ENCODE measurements at regions not wholly inside any gene's neighbourhood (a gene's known extent, or its start where the extent isn't known, plus 50 kb on each side); places are given as distances from the start of the nearest gene placed in this dataset.
"Not testable (repeated sequence)": the region's sequence is repeated elsewhere in the genome, so short reads cannot be mapped to it uniquely, and the experiment has no call there.

GRCh38 chr4:45283352-45283751 is 557.0 kb upstream of the GNPDA2 start:
- WGBS (ENCODE audit: extremely low coverage, insufficient coverage, insufficient read length), result no CpG with 5 or more reads among the region's 7 CpGs
- no peak overlapping the region for H2BK120ac ChIP-seq (ENCODE audit: insufficient read depth, low read length, poor library complexity)
- H2BK5ac ChIP-seq (ENCODE audit: low read depth, low read length, poor library complexity), result no peak overlapping the region
- H2AFZ ChIP-seq (ENCODE audit: insufficient read depth, low read length, poor library complexity), result no peak overlapping the region
- H3K4ac ChIP-seq (ENCODE audit: low read depth, low read length), result no peak overlapping the region
- H2AK5ac ChIP-seq (ENCODE audit: low read length), result no peak overlapping the region
- no peak overlapping the region for H3K14ac ChIP-seq (ENCODE audit: low read length)
- H3K79me2 ChIP-seq (ENCODE audit: control insufficient read depth, insufficient read depth, low read length, poor library complexity), result no peaks in the 10 kb centered on the region
- H3K36me3 ChIP-seq (ENCODE audit: control insufficient read depth in 1 of 2, insufficient read depth in 2 of 2, low read length in 2 of 2), result no peaks in the 10 kb centered on the region
- H3K27ac ChIP-seq (ENCODE audit: low read depth, low read length), result no peak overlapping the region
- H4K91ac ChIP-seq (ENCODE audit: low read depth, low read length), result no peak overlapping the region
- H4K12ac ChIP-seq (ENCODE audit: low read depth, low read length), result no peak overlapping the region
- peaks cover 2% of the 10 kb centered on the region for H3K9me3 ChIP-seq (ENCODE audit: insufficient read depth, low read depth, low read length)
- H3K4me1 ChIP-seq (ENCODE audit: control insufficient read depth in 1 of 2, insufficient read depth in 2 of 2, low read length in 2 of 2), result no peaks in the 10 kb centered on the region
- no peaks in the 10 kb centered on the region for H3K79me1 ChIP-seq (ENCODE audit: low read length)
- H3K18ac ChIP-seq (ENCODE audit: low read length), result no peak overlapping the region
- no peak overlapping the region for H4K8ac ChIP-seq (ENCODE audit: low read depth, low read length)
- no peak overlapping the region for H3K4me3 ChIP-seq (ENCODE audit: low read depth, low read length)
- no peak overlapping the region for H2BK12ac ChIP-seq (ENCODE audit: low read length)
- no peak for DNase-seq
- H3K23ac ChIP-seq (ENCODE audit: low read length), result no peak overlapping the region
- H3K9ac ChIP-seq (ENCODE audit: low read length), result no peak overlapping the region
- H3K4me2 ChIP-seq (ENCODE audit: low read length), result no peak overlapping the region
- H3K27me3 ChIP-seq (ENCODE audit: insufficient read depth, low read length), result no peaks in the 10 kb centered on the region

- no peaks in the 10 kb centered on the region for H3K79me2 ChIP-seq (ENCODE audit: control insufficient read depth, insufficient read depth, low read length, poor library complexity)
- H2AFZ ChIP-seq (ENCODE audit: insufficient read depth, low read length, poor library complexity), result no peak overlapping the region
- no peaks in the 10 kb centered on the region for H3K27me3 ChIP-seq (ENCODE audit: insufficient read depth, low read length)
- H2BK5ac ChIP-seq (ENCODE audit: low read depth, low read length, poor library complexity), result no peak overlapping the region
- H3K18ac ChIP-seq (ENCODE audit: low read length), result no peak overlapping the region
- peaks cover 2% of the 10 kb centered on the region for H3K9me3 ChIP-seq (ENCODE audit: insufficient read depth, low read depth, low read length)
- no peak overlapping the region for H3K23ac ChIP-seq (ENCODE audit: low read length)
- no peak overlapping the region for H4K12ac ChIP-seq (ENCODE audit: low read depth, low read length)
- H2BK120ac ChIP-seq (ENCODE audit: insufficient read depth, low read length, poor library complexity), result no peak overlapping the region
- H3K4me2 ChIP-seq (ENCODE audit: low read length), result no peak overlapping the region
- H4K8ac ChIP-seq (ENCODE audit: low read depth, low read length), result no peak overlapping the region
- no peaks in the 10 kb centered on the region for H3K36me3 ChIP-seq (ENCODE audit: control insufficient read depth in 1 of 2, insufficient read depth in 2 of 2, low read length in 2 of 2)
- no peaks in the 10 kb centered on the region for H3K79me1 ChIP-seq (ENCODE audit: low read length)
- H2AK5ac ChIP-seq (ENCODE audit: low read length), result no peak overlapping the region
- no peak overlapping the region for H3K9ac ChIP-seq (ENCODE audit: low read length)
- H3K14ac ChIP-seq (ENCODE audit: low read length), result no peak overlapping the region
- H2BK12ac ChIP-seq (ENCODE audit: low read length), result no peak overlapping the region
- no peak overlapping the region for H4K91ac ChIP-seq (ENCODE audit: low read depth, low read length)
- no peaks in the 10 kb centered on the region for H3K4me1 ChIP-seq (ENCODE audit: control insufficient read depth in 1 of 2, insufficient read depth in 2 of 2, low read length in 2 of 2)
- no peak overlapping the region for H3K4me3 ChIP-seq (ENCODE audit: low read depth, low read length)
- WGBS (ENCODE audit: extremely low coverage, insufficient coverage, insufficient read length), result no CpG with 5 or more reads among the region's 1 CpG
- no peak for DNase-seq
- H3K4ac ChIP-seq (ENCODE audit: low read depth, low read length), result no peak overlapping the region
- H3K27ac ChIP-seq (ENCODE audit: low read depth, low read length), result no peak overlapping the region
These were observed 553.8 kb upstream of the GNPDA2 start for GRCh38 chr4:45280121-45280520.

GRCh38 chr4:45275862-45276261 is 549.5 kb upstream of the GNPDA2 start:
- Histone ChIP-seq H2BK12ac (ENCODE audit: low read length) (no peak overlapping the region), H3K23ac (ENCODE audit: low read length) (no peak overlapping the region), H3K18ac (ENCODE audit: low read length) (no peak overlapping the region), H3K4me3 (ENCODE audit: low read depth, low read length) (no peak overlapping the region), H3K4me1 (ENCODE audit: control insufficient read depth in 1 of 2, insufficient read depth in 2 of 2, low read length in 2 of 2) (no peaks in the 10 kb centered on the region), H2BK120ac (ENCODE audit: insufficient read depth, low read length, poor library complexity) (no peak overlapping the region), H2AK5ac (ENCODE audit: low read length) (no peak overlapping the region), H3K27me3 (ENCODE audit: insufficient read depth, low read length) (no peaks in the 10 kb centered on the region), H3K4me2 (ENCODE audit: low read length) (no peak overlapping the region), H3K9me3 (ENCODE audit: insufficient read depth, low read depth, low read length) (no peaks in the 10 kb centered on the region), H2AFZ (ENCODE audit: insufficient read depth, low read length, poor library complexity) (no peak overlapping the region), H3K4ac (ENCODE audit: low read depth, low read length) (no peak overlapping the region), H3K79me2 (ENCODE audit: control insufficient read depth, insufficient read depth, low read length, poor library complexity) (no peaks in the 10 kb centered on the region), H4K8ac (ENCODE audit: low read depth, low read length) (no peak overlapping the region), H3K79me1 (ENCODE audit: low read length) (no peaks in the 10 kb centered on the region), H3K36me3 (ENCODE audit: control insufficient read depth in 1 of 2, insufficient read depth in 2 of 2, low read length in 2 of 2) (no peaks in the 10 kb centered on the region), H3K9ac (ENCODE audit: low read length) (no peak overlapping the region), H4K91ac (ENCODE audit: low read depth, low read length) (no peak overlapping the region), H4K12ac (ENCODE audit: low read depth, low read length) (no peak overlapping the region), H3K27ac (ENCODE audit: low read depth, low read length) (no peak overlapping the region), H2BK5ac (ENCODE audit: low read depth, low read length, poor library complexity) (no peak overlapping the region), H3K14ac (ENCODE audit: low read length) (no peak overlapping the region)
- no peak for DNase-seq
- WGBS (ENCODE audit: extremely low coverage, insufficient coverage, insufficient read length), result no CpG with 5 or more reads among the region's 21 CpGs

GRCh38 chr4:45248106-45248505 is 521.8 kb upstream of the GNPDA2 start:
- not testable (repeated sequence) for H2BK12ac ChIP-seq (ENCODE audit: low read length); H3K18ac ChIP-seq (ENCODE audit: low read length); H3K4ac ChIP-seq (ENCODE audit: low read depth, low read length); H3K79me2 ChIP-seq (ENCODE audit: control insufficient read depth, insufficient read depth, low read length, poor library complexity); H2BK5ac ChIP-seq (ENCODE audit: low read depth, low read length, poor library complexity); H3K27ac ChIP-seq (ENCODE audit: low read depth, low read length); H3K4me3 ChIP-seq (ENCODE audit: low read depth, low read length); H2AK5ac ChIP-seq (ENCODE audit: low read length); DNase-seq; H4K12ac ChIP-seq (ENCODE audit: low read depth, low read length); H3K4me1 ChIP-seq (ENCODE audit: control insufficient read depth in 1 of 2, insufficient read depth in 2 of 2, low read length in 2 of 2); H3K9me3 ChIP-seq (ENCODE audit: insufficient read depth, low read depth, low read length); H2AFZ ChIP-seq (ENCODE audit: insufficient read depth, low read length, poor library complexity); H3K14ac ChIP-seq (ENCODE audit: low read length); H3K9ac ChIP-seq (ENCODE audit: low read length); H3K4me2 ChIP-seq (ENCODE audit: low read length); H3K23ac ChIP-seq (ENCODE audit: low read length); H3K79me1 ChIP-seq (ENCODE audit: low read length); H4K8ac ChIP-seq (ENCODE audit: low read depth, low read length); H2BK120ac ChIP-seq (ENCODE audit: insufficient read depth, low read length, poor library complexity); H4K91ac ChIP-seq (ENCODE audit: low read depth, low read length); H3K27me3 ChIP-seq (ENCODE audit: insufficient read depth, low read length); H3K36me3 ChIP-seq (ENCODE audit: control insufficient read depth in 1 of 2, insufficient read depth in 2 of 2, low read length in 2 of 2)
- no CpG with 5 or more reads among the region's 3 CpGs for WGBS (ENCODE audit: extremely low coverage, insufficient coverage, insufficient read length)

- Histone ChIP-seq H3K79me2 (ENCODE audit: control insufficient read depth, insufficient read depth, low read length, poor library complexity) (no peaks in the 10 kb centered on the region), H3K27me3 (ENCODE audit: insufficient read depth, low read length) (no peaks in the 10 kb centered on the region), H3K27ac (ENCODE audit: low read depth, low read length) (no peak overlapping the region), H3K18ac (ENCODE audit: low read length) (no peak overlapping the region), H2BK12ac (ENCODE audit: low read length) (no peak overlapping the region), H3K9ac (ENCODE audit: low read length) (no peak overlapping the region), H3K36me3 (ENCODE audit: control insufficient read depth in 1 of 2, insufficient read depth in 2 of 2, low read length in 2 of 2) (no peaks in the 10 kb centered on the region), H3K9me3 (ENCODE audit: insufficient read depth, low read depth, low read length) (no peaks in the 10 kb centered on the region), H2BK120ac (ENCODE audit: insufficient read depth, low read length, poor library complexity) (no peak overlapping the region), H3K23ac (ENCODE audit: low read length) (no peak overlapping the region), H3K4ac (ENCODE audit: low read depth, low read length) (no peak overlapping the region), H3K79me1 (ENCODE audit: low read length) (no peaks in the 10 kb centered on the region), H3K14ac (ENCODE audit: low read length) (no peak overlapping the region), H4K91ac (ENCODE audit: low read depth, low read length) (no peak overlapping the region), H2AK5ac (ENCODE audit: low read length) (no peak overlapping the region), H3K4me2 (ENCODE audit: low read length) (no peak overlapping the region), H2BK5ac (ENCODE audit: low read depth, low read length, poor library complexity) (no peak overlapping the region), H4K8ac (ENCODE audit: low read depth, low read length) (no peak overlapping the region), H4K12ac (ENCODE audit: low read depth, low read length) (no peak overlapping the region), H3K4me3 (ENCODE audit: low read depth, low read length) (no peak overlapping the region), H3K4me1 (ENCODE audit: control insufficient read depth in 1 of 2, insufficient read depth in 2 of 2, low read length in 2 of 2) (no peaks in the 10 kb centered on the region), H2AFZ (ENCODE audit: insufficient read depth, low read length, poor library complexity) (no peak overlapping the region)
- no peak for DNase-seq
These were observed 515.6 kb upstream of the GNPDA2 start for GRCh38 chr4:45241976-45242375.

Data from trophoblast cell (in vitro differentiated cells and primary cell).